Right atrium auricular region (tissue), 2 donors: ENCODE measurements at regions not wholly inside any gene's neighbourhood (a gene's known extent, or its start where the extent isn't known, plus 50 kb on each side); places are given as distances from the start of the nearest gene placed in this dataset.

Experiments used
- DNase-seq: peaks from one replicate; pipeline ENCODE4 v3.0.0-alpha.2; 2019; ENCODE audit warnings: low spot score
- H3K27ac ChIP-seq, 2 donors: fragments of 200-600 bp; sonication (generic); 1 replicate in 1 of 2; 2 replicates in 1 of 2; pipeline ENCODE4 v1.5.1; 2016 to 2019
- H3K27me3 ChIP-seq, 2 donors: fragments of 200-600 bp; sonication (generic); one replicate each; pipeline versions ENCODE4 v1.5.1 to v1.6.0; 2017 to 2019
- H3K36me3 ChIP-seq: fragments of 200-600 bp; sonication (generic); one replicate; pipeline ENCODE4 v1.5.1; 2016
- H3K4me1 ChIP-seq, 2 donors: fragments of 200-600 bp; sonication (generic); one replicate each; pipeline versions ENCODE4 v1.5.1 to v1.6.0; 2017 to 2019
- H3K4me3 ChIP-seq, 2 donors: fragments of 200-600 bp; sonication (generic); 1 replicate in 1 of 2; 2 replicates in 1 of 2; pipeline ENCODE4 v1.5.1; 2017 to 2019; ENCODE audit warnings: mild to moderate bottlenecking in 1 of 2, moderate library complexity in 1 of 2
- H3K9me3 ChIP-seq, 2 donors: fragments of 200-600 bp; sonication (generic); one replicate each; pipeline ENCODE4 v1.5.1; 2019
- TF ChIP-seq, protein P1 (sequence below), 2 donors: fragments of 200-600 bp; sonication (generic); IDR thresholded peaks; one replicate each; pipeline ENCODE4 v1.5.1; 2019; ENCODE audit warnings: antibody characterized with exemption in 2 of 2

GRCh38 chr10:104505521-104506042 is 135.5 kb upstream of the SORCS3 start:
- no peaks in the 10 kb centered on the region for H3K36me3 ChIP-seq
- no peak for DNase-seq
- H3K9me3 ChIP-seq: no peaks in the 10 kb centered on the region
- no peak overlapping the region for H3K27ac ChIP-seq
- TF ChIP-seq, protein P1, sequence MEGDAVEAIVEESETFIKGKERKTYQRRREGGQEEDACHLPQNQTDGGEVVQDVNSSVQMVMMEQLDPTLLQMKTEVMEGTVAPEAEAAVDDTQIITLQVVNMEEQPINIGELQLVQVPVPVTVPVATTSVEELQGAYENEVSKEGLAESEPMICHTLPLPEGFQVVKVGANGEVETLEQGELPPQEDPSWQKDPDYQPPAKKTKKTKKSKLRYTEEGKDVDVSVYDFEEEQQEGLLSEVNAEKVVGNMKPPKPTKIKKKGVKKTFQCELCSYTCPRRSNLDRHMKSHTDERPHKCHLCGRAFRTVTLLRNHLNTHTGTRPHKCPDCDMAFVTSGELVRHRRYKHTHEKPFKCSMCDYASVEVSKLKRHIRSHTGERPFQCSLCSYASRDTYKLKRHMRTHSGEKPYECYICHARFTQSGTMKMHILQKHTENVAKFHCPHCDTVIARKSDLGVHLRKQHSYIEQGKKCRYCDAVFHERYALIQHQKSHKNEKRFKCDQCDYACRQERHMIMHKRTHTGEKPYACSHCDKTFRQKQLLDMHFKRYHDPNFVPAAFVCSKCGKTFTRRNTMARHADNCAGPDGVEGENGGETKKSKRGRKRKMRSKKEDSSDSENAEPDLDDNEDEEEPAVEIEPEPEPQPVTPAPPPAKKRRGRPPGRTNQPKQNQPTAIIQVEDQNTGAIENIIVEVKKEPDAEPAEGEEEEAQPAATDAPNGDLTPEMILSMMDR (IDR thresholded peaks at IDR 0.05): no peak
- no peak overlapping the region for H3K4me3 ChIP-seq
- H3K27me3 ChIP-seq: no peaks in the 10 kb centered on the region
- H3K4me1 ChIP-seq: no peaks in the 10 kb centered on the region

GRCh38 chr10:104509981-104510380 is 131.1 kb upstream of the SORCS3 start:
- no peaks in the 10 kb centered on the region for H3K36me3 ChIP-seq
- no peak overlapping the region for H3K27ac ChIP-seq
- no peaks in the 10 kb centered on the region for H3K27me3 ChIP-seq
- H3K9me3 ChIP-seq: no peaks in the 10 kb centered on the region
- H3K4me3 ChIP-seq: no peak overlapping the region
- TF ChIP-seq, protein P1 (IDR thresholded peaks at IDR 0.05): no peak
- H3K4me1 ChIP-seq: no peaks in the 10 kb centered on the region
- no peak for DNase-seq

- TF ChIP-seq, protein P1 (IDR thresholded peaks at IDR 0.05): no peak
- no peak overlapping the region for H3K27ac ChIP-seq
- H3K9me3 ChIP-seq: no peaks in the 10 kb centered on the region
- no peaks in the 10 kb centered on the region for H3K36me3 ChIP-seq
- no peak overlapping the region for H3K4me3 ChIP-seq
- DNase-seq: no peak
- H3K4me1 ChIP-seq: no peaks in the 10 kb centered on the region
- no peaks in the 10 kb centered on the region for H3K27me3 ChIP-seq
Measured at GRCh38 chr10:104510644-104511043, 130.4 kb upstream of the SORCS3 start.

- Histone ChIP-seq H3K9me3 (no peaks in the 10 kb centered on the region), H3K36me3 (no peaks in the 10 kb centered on the region), H3K4me3 (no peak overlapping the region), H3K27ac (no peak overlapping the region), H3K27me3 (no peaks in the 10 kb centered on the region), H3K4me1 (no peaks in the 10 kb centered on the region)
- TF ChIP-seq, protein P1 (IDR thresholded peaks at IDR 0.05): no peak
- no peak for DNase-seq
Measured at GRCh38 chr10:104512800-104513199, 128.3 kb upstream of the SORCS3 start.

DNA sequence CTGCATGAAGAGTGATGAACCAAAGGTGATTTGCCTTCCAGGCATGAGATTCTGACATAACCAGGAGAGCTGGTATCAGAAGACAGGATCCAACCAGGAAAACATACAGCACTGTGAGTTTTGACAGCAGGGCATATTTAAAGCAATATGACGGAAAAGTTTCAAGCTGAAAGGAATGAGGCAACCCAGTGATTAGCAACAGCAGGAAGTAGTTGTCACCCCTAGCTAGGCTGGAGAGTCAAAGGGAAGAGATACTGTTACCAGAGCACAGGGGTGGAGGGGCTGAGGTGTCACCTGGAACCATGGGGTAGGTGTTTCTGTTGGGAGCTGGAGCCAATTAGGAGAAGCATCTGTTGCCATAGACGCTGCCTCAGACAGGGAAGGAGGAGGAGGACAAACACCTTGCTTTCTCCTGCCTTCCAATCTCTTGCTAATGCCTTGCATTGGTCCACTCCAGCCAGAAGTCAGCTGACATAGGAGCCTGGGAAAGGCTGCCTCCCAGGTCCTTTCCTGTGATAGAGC is 125.4 kb upstream of the SORCS3 start:
- no peak for DNase-seq
- H3K27ac ChIP-seq: no peak overlapping the region
- H3K4me3 ChIP-seq: no peak overlapping the region
- H3K9me3 ChIP-seq: no peaks in the 10 kb centered on the region
- no peaks in the 10 kb centered on the region for H3K36me3 ChIP-seq
- H3K27me3 ChIP-seq: no peaks in the 10 kb centered on the region
- TF ChIP-seq, protein P1 (IDR thresholded peaks at IDR 0.05): no peak
- H3K4me1 ChIP-seq: no peaks in the 10 kb centered on the region

DNA sequence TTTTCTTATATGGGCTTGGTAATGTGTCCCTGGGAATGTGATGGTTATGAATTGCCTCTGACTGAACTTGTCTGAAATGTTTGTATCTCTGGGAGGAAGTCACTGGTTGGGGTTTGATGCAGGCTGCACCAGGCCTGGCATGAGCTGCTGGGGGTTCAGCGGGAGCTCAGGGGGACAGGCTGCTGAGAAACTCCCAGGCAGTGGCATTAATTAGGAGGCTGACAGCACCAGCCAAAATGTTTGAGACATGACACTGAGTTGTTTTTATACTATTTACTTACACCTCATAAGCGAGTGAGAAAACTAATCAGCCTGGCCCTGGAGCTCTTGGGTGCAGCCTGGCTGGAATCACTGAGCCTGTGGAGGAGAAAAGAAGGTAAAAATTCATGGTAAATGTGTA is 124.1 kb upstream of the SORCS3 start:
- H3K4me3 ChIP-seq: no peak overlapping the region
- H3K27ac ChIP-seq: no peak overlapping the region
- no peaks in the 10 kb centered on the region for H3K27me3 ChIP-seq
- H3K9me3 ChIP-seq: no peaks in the 10 kb centered on the region
- no peaks in the 10 kb centered on the region for H3K36me3 ChIP-seq
- H3K4me1 ChIP-seq: no peaks in the 10 kb centered on the region
- TF ChIP-seq, protein P1 (IDR thresholded peaks at IDR 0.05): no peak
- no peak for DNase-seq
